OCI-M2 (cell line): ENCODE measurements at regions not wholly inside any gene's neighbourhood (a gene's known extent, or its start where the extent isn't known, plus 50 kb on each side); places are given as distances from the start of the nearest gene placed in this dataset.

Experiments used
- DNase-seq: peaks from one replicate; lab custom pipeline; 2025; ENCODE audit not compliant: unreplicated experiment; lab: John Stamatoyannopoulos, UW

- no peak for DNase-seq
Measured at GRCh38 chr12:73330584-73331351, 1058.6 kb downstream of the TRHDE start.

GRCh38 chr12:73341559-73342247, 1069.5 kb downstream of the TRHDE start:
- DNase-seq = no peak

- DNase-seq = no peak
Measured at GRCh38 chr12:73342733-73343132, 1070.6 kb downstream of the TRHDE start.

- no peak for DNase-seq
Measured at GRCh38 chr12:73352826-73353225, 1080.7 kb downstream of the TRHDE start.

- DNase-seq = no peak
Measured at GRCh38 chr12:73361156-73361863, 1089.1 kb downstream of the TRHDE start.

GRCh38 chr12:73361864-73362230, 1089.7 kb downstream of the TRHDE start:
- no peak for DNase-seq

GRCh38 chr12:73362666-73363065, 1090.5 kb downstream of the TRHDE start:
- no peak for DNase-seq

- DNase-seq = no peak
Measured at GRCh38 chr12:73372856-73373255, 1100.7 kb downstream of the TRHDE start.

- DNase-seq = no peak
Measured at GRCh38 chr12:73374360-73374759, 1102.2 kb downstream of the TRHDE start.

GRCh38 chr12:73383584-73384222, 1111.5 kb downstream of the TRHDE start:
- no peak for DNase-seq

- no peak for DNase-seq
Measured at GRCh38 chr12:73384592-73384991, 1112.4 kb downstream of the TRHDE start.

GRCh38 chr12:73390261-73390660, 1118.1 kb downstream of the TRHDE start:
- DNase-seq = no peak

- no peak for DNase-seq
Measured at GRCh38 chr12:73413051-73413450, 1124.6 kb upstream of the ATXN7L3B start.

GRCh38 chr12:73413974-73414373, 1123.7 kb upstream of the ATXN7L3B start:
- no peak for DNase-seq

GRCh38 chr12:73414926-73415325, 1122.7 kb upstream of the ATXN7L3B start:
- DNase-seq = no peak

GRCh38 chr12:73418541-73418940, 1119.1 kb upstream of the ATXN7L3B start:
- DNase-seq = no peak

- no peak for DNase-seq
Measured at GRCh38 chr12:73421832-73422231, 1115.8 kb upstream of the ATXN7L3B start.

- no peak for DNase-seq
Measured at GRCh38 chr12:73424484-73424883, 1113.2 kb upstream of the ATXN7L3B start.

GRCh38 chr12:73445658-73446324, 1091.8 kb upstream of the ATXN7L3B start:
- no peak for DNase-seq

GRCh38 chr12:73452672-73453469, 1084.8 kb upstream of the ATXN7L3B start:
- no peak for DNase-seq
